Gastrocnemius medialis (tissue), 4 donors: ENCODE measurements at regions not wholly inside any gene's neighbourhood (a gene's known extent, or its start where the extent isn't known, plus 50 kb on each side); places are given as distances from the start of the nearest gene placed in this dataset.

Source experiments
- CTCF ChIP-seq, 5 experiments: fragments of 450-650 bp in 3 of 5; fragments of 200-600 bp in 2 of 5; sonication (generic) in 2 of 5; IDR thresholded peaks in 4 of 5; conservative IDR thresholded peaks in 1 of 5; 1 replicate in 4 of 5; 2 replicates in 1 of 5; pipeline ENCODE4 v1.5.1; 2016 to 2019; ENCODE audit warnings: antibody characterized with exemption in 5 of 5, mild to moderate bottlenecking in 3 of 5, moderate library complexity in 3 of 5
- POLR2A ChIP-seq, 2 donors: fragments of 450-650 bp; IDR thresholded peaks; one replicate each; pipeline ENCODE4 v1.6.1; 2017; ENCODE audit warnings: antibody characterized with exemption in 2 of 2, mild to moderate bottlenecking in 2 of 2, moderate library complexity in 2 of 2

DNA sequence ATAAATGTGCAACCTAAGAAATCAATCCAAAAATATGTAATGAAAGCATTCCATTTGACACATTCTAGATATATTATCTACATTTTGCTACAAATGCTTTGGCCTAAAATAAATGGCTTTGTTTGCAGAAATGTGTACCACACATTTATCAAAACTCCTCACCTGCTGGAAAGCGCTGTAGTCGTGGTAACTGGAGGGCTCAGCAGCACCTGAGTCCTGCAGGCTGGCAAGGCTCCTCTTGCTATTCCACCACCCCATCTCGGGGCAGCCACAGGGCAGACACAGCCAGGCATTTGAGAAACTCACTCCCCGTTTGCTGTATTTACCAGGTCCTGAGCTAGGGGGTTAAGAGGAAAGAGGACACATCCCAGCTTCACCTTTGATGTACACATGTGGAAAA lies 68.1 kb upstream of the TOMM7 start:
- TF ChIP-seq CTCF (IDR thresholded peaks at IDR 0.05 in 4 of 5, conservative IDR thresholded peaks at IDR 0.05 in 1 of 5), result no peak
- TF ChIP-seq POLR2A (IDR thresholded peaks at IDR 0.05), result no peak
